ENCODE measurements at regions not wholly inside any gene's neighbourhood (a gene's known extent, or its start where the extent isn't known, plus 50 kb on each side); places are given as distances from the start of the nearest gene placed in this dataset.

- no peak overlapping the region for H3K4me3 ChIP-seq (ENCODE audit: insufficient read depth in 1 of 2, low read depth in 1 of 2, low read length in 2 of 2)
- no peak overlapping the region for H3K9ac ChIP-seq (ENCODE audit: low read length)
- no peak overlapping the region for H3K4me2 ChIP-seq (ENCODE audit: low read length, poor library complexity, severe bottlenecking)
- no peak overlapping the region for H4K8ac ChIP-seq (ENCODE audit: low read length)
- H3K9me3 ChIP-seq (ENCODE audit: control insufficient read depth, low read length): no peaks in the 10 kb centered on the region
- no peaks in the 10 kb centered on the region for H3K36me3 ChIP-seq (ENCODE audit: control insufficient read depth in 1 of 2, insufficient read depth in 2 of 2, low read depth in 1 of 2, low read length in 2 of 2)
- H2AFZ ChIP-seq (ENCODE audit: low read depth, low read length): no peak overlapping the region
- no peak for DNase-seq
- no peak overlapping the region for H2BK120ac ChIP-seq (ENCODE audit: low read depth, low read length)
- no peak overlapping the region for H3K4ac ChIP-seq (ENCODE audit: low read depth in 1 of 2, low read length in 2 of 2)
- H3K23ac ChIP-seq (ENCODE audit: low read length in 2 of 2): no peak overlapping the region
- H3K4me1 ChIP-seq (ENCODE audit: control insufficient read depth, insufficient read depth, low read depth, low read length): no peaks in the 10 kb centered on the region
- H3K14ac ChIP-seq (ENCODE audit: low read length in 2 of 2): no peak overlapping the region
- no peaks in the 10 kb centered on the region for H3K79me1 ChIP-seq (replicated peaks; ENCODE audit: low read length, poor library complexity, severe bottlenecking)
- H3K27me3 ChIP-seq (ENCODE audit: control insufficient read depth in 1 of 2, insufficient read depth in 1 of 2, low read length in 2 of 2): no peaks in the 10 kb centered on the region
- H3K27ac ChIP-seq (ENCODE audit: low read length, poor library complexity, severe bottlenecking): no peak overlapping the region
- H2BK5ac ChIP-seq (ENCODE audit: low read depth, low read length, poor library complexity, severe bottlenecking): no peak overlapping the region
- no peak overlapping the region for H2BK15ac ChIP-seq (ENCODE audit: low read depth, poor library complexity, severe bottlenecking)
- H2BK12ac ChIP-seq (ENCODE audit: low read length in 2 of 2): no peak overlapping the region
- WGBS: 80% methylated on average over 1 of the region's 1 CpG
- no peak overlapping the region for H2AK5ac ChIP-seq (ENCODE audit: low read length, severe bottlenecking)
- no peak overlapping the region for H4K91ac ChIP-seq (ENCODE audit: low read length)
- H3K18ac ChIP-seq (ENCODE audit: low read depth in 1 of 2, low read length in 2 of 2): no peak overlapping the region
Observed at GRCh38 chr4:100082852-100083251, 107.4 kb downstream of the DDIT4L start.

GRCh38 chr4:100081491-100081890 is 108.8 kb downstream of the DDIT4L start:
- H2BK15ac ChIP-seq (ENCODE audit: low read depth, poor library complexity, severe bottlenecking): no peak overlapping the region
- 75% methylated on average over 1 of the region's 1 CpG for WGBS
- H3K14ac ChIP-seq (ENCODE audit: low read length in 2 of 2): no peak overlapping the region
- no peak overlapping the region for H2AFZ ChIP-seq (ENCODE audit: low read depth, low read length)
- H3K79me1 ChIP-seq (replicated peaks; ENCODE audit: low read length, poor library complexity, severe bottlenecking): no peaks in the 10 kb centered on the region
- no peak overlapping the region for H2BK5ac ChIP-seq (ENCODE audit: low read depth, low read length, poor library complexity, severe bottlenecking)
- H3K27ac ChIP-seq (ENCODE audit: low read length, poor library complexity, severe bottlenecking): no peak overlapping the region
- no peaks in the 10 kb centered on the region for H3K9me3 ChIP-seq (ENCODE audit: control insufficient read depth, low read length)
- DNase-seq: no peak
- H4K91ac ChIP-seq (ENCODE audit: low read length): no peak overlapping the region
- H3K18ac ChIP-seq (ENCODE audit: low read depth in 1 of 2, low read length in 2 of 2): no peak overlapping the region
- H3K36me3 ChIP-seq (ENCODE audit: control insufficient read depth in 1 of 2, insufficient read depth in 2 of 2, low read depth in 1 of 2, low read length in 2 of 2): no peaks in the 10 kb centered on the region
- no peak overlapping the region for H3K4me3 ChIP-seq (ENCODE audit: insufficient read depth in 1 of 2, low read depth in 1 of 2, low read length in 2 of 2)
- no peaks in the 10 kb centered on the region for H3K27me3 ChIP-seq (ENCODE audit: control insufficient read depth in 1 of 2, insufficient read depth in 1 of 2, low read length in 2 of 2)
- H3K4me2 ChIP-seq (ENCODE audit: low read length, poor library complexity, severe bottlenecking): no peak overlapping the region
- H2BK12ac ChIP-seq (ENCODE audit: low read length in 2 of 2): no peak overlapping the region
- no peak overlapping the region for H3K23ac ChIP-seq (ENCODE audit: low read length in 2 of 2)
- no peak overlapping the region for H2AK5ac ChIP-seq (ENCODE audit: low read length, severe bottlenecking)
- H3K9ac ChIP-seq (ENCODE audit: low read length): no peak overlapping the region
- no peak overlapping the region for H4K8ac ChIP-seq (ENCODE audit: low read length)
- no peaks in the 10 kb centered on the region for H3K4me1 ChIP-seq (ENCODE audit: control insufficient read depth, insufficient read depth, low read depth, low read length)
- H2BK120ac ChIP-seq (ENCODE audit: low read depth, low read length): no peak overlapping the region
- no peak overlapping the region for H3K4ac ChIP-seq (ENCODE audit: low read depth in 1 of 2, low read length in 2 of 2)

GRCh38 chr4:100079264-100079663 is 111.0 kb downstream of the DDIT4L start:
- H3K9ac ChIP-seq (ENCODE audit: low read length): no peak overlapping the region
- H2BK120ac ChIP-seq (ENCODE audit: low read depth, low read length): no peak overlapping the region
- H2BK5ac ChIP-seq (ENCODE audit: low read depth, low read length, poor library complexity, severe bottlenecking): no peak overlapping the region
- H2BK15ac ChIP-seq (ENCODE audit: low read depth, poor library complexity, severe bottlenecking): no peak overlapping the region
- H3K14ac ChIP-seq (ENCODE audit: low read length in 2 of 2): no peak overlapping the region
- H3K23ac ChIP-seq (ENCODE audit: low read length in 2 of 2): no peak overlapping the region
- no peak overlapping the region for H3K18ac ChIP-seq (ENCODE audit: low read depth in 1 of 2, low read length in 2 of 2)
- no peak for DNase-seq
- H3K4me2 ChIP-seq (ENCODE audit: low read length, poor library complexity, severe bottlenecking): no peak overlapping the region
- no peak overlapping the region for H2AFZ ChIP-seq (ENCODE audit: low read depth, low read length)
- H3K27me3 ChIP-seq (ENCODE audit: control insufficient read depth in 1 of 2, insufficient read depth in 1 of 2, low read length in 2 of 2): no peaks in the 10 kb centered on the region
- H4K91ac ChIP-seq (ENCODE audit: low read length): no peak overlapping the region
- no peaks in the 10 kb centered on the region for H3K36me3 ChIP-seq (ENCODE audit: control insufficient read depth in 1 of 2, insufficient read depth in 2 of 2, low read depth in 1 of 2, low read length in 2 of 2)
- no peak overlapping the region for H3K4me3 ChIP-seq (ENCODE audit: insufficient read depth in 1 of 2, low read depth in 1 of 2, low read length in 2 of 2)
- H3K4ac ChIP-seq (ENCODE audit: low read depth in 1 of 2, low read length in 2 of 2): no peak overlapping the region
- H4K8ac ChIP-seq (ENCODE audit: low read length): no peak overlapping the region
- no peak overlapping the region for H2AK5ac ChIP-seq (ENCODE audit: low read length, severe bottlenecking)
- H3K9me3 ChIP-seq (ENCODE audit: control insufficient read depth, low read length): no peaks in the 10 kb centered on the region
- no peaks in the 10 kb centered on the region for H3K4me1 ChIP-seq (ENCODE audit: control insufficient read depth, insufficient read depth, low read depth, low read length)
- H2BK12ac ChIP-seq (ENCODE audit: low read length in 2 of 2): no peak overlapping the region
- no peaks in the 10 kb centered on the region for H3K79me1 ChIP-seq (replicated peaks; ENCODE audit: low read length, poor library complexity, severe bottlenecking)
- no peak overlapping the region for H3K27ac ChIP-seq (ENCODE audit: low read length, poor library complexity, severe bottlenecking)
- 92% methylated on average over 3 of the region's 3 CpGs for WGBS

- no peak for DNase-seq
- no peak overlapping the region for H2AFZ ChIP-seq (ENCODE audit: low read depth, low read length)
- H2BK120ac ChIP-seq (ENCODE audit: low read depth, low read length): no peak overlapping the region
- H4K8ac ChIP-seq (ENCODE audit: low read length): no peak overlapping the region
- H3K36me3 ChIP-seq (ENCODE audit: control insufficient read depth in 1 of 2, insufficient read depth in 2 of 2, low read depth in 1 of 2, low read length in 2 of 2): no peaks in the 10 kb centered on the region
- H3K9me3 ChIP-seq (ENCODE audit: control insufficient read depth, low read length): no peaks in the 10 kb centered on the region
- no peak overlapping the region for H2BK12ac ChIP-seq (ENCODE audit: low read length in 2 of 2)
- no peak overlapping the region for H4K91ac ChIP-seq (ENCODE audit: low read length)
- no peak overlapping the region for H3K27ac ChIP-seq (ENCODE audit: low read length, poor library complexity, severe bottlenecking)
- no peak overlapping the region for H3K4me2 ChIP-seq (ENCODE audit: low read length, poor library complexity, severe bottlenecking)
- no peak overlapping the region for H3K23ac ChIP-seq (ENCODE audit: low read length in 2 of 2)
- H3K79me1 ChIP-seq (replicated peaks; ENCODE audit: low read length, poor library complexity, severe bottlenecking): no peaks in the 10 kb centered on the region
- H3K14ac ChIP-seq (ENCODE audit: low read length in 2 of 2): no peak overlapping the region
- H2AK5ac ChIP-seq (ENCODE audit: low read length, severe bottlenecking): no peak overlapping the region
- H2BK5ac ChIP-seq (ENCODE audit: low read depth, low read length, poor library complexity, severe bottlenecking): no peak overlapping the region
- no peaks in the 10 kb centered on the region for H3K27me3 ChIP-seq (ENCODE audit: control insufficient read depth in 1 of 2, insufficient read depth in 1 of 2, low read length in 2 of 2)
- H3K4ac ChIP-seq (ENCODE audit: low read depth in 1 of 2, low read length in 2 of 2): no peak overlapping the region
- no peak overlapping the region for H3K18ac ChIP-seq (ENCODE audit: low read depth in 1 of 2, low read length in 2 of 2)
- no peak overlapping the region for H3K4me3 ChIP-seq (ENCODE audit: insufficient read depth in 1 of 2, low read depth in 1 of 2, low read length in 2 of 2)
- H2BK15ac ChIP-seq (ENCODE audit: low read depth, poor library complexity, severe bottlenecking): no peak overlapping the region
- no peak overlapping the region for H3K9ac ChIP-seq (ENCODE audit: low read length)
- no peaks in the 10 kb centered on the region for H3K4me1 ChIP-seq (ENCODE audit: control insufficient read depth, insufficient read depth, low read depth, low read length)
Observed at GRCh38 chr4:100076753-100077152, 113.5 kb downstream of the DDIT4L start.

Data from mesenchymal stem cell (in vitro differentiated cells and primary cell).